B cell (primary cell): ENCODE measurements at regions not wholly inside any gene's neighbourhood (a gene's known extent, or its start where the extent isn't known, plus 50 kb on each side); places are given as distances from the start of the nearest gene placed in this dataset.

Experiments
- ATAC-seq: fragments of 200-7000 bp; cut with Tn5 transposase; one replicate; pipeline ENCODE4 v1.10.0; 2021; ENCODE audit warnings: low read depth, mild to moderate bottlenecking, moderate number of reproducible peaks, moderate library complexity
- CTCF ChIA-PET: fragments of 350-600 bp; sonication (Branson Sonifier 250); formaldehyde crosslinking; loops from one replicate; lab custom pipeline; 2021; ENCODE audit warnings: antibody characterized with exemption, inconsistent platforms; lab: Charles Lee
- POLR2A ChIA-PET: fragments of 350-600 bp; sonication (Branson Sonifier 250); formaldehyde crosslinking; loops from one replicate; lab custom pipeline; 2021; ENCODE audit warnings: antibody characterized with exemption; lab: Charles Lee
- DNase-seq: peaks from one replicate; pipeline ENCODE4 v3.0.0; 2013
- H2AFZ ChIP-seq: 2 replicates; pipeline ENCODE4 v1.6.1; 2012; ENCODE audit warnings: mild to moderate bottlenecking, low read depth, low read length; ENCODE audit not compliant: insufficient read depth, poor library complexity, severe bottlenecking
- H3K27ac ChIP-seq, 2 donors: 1 replicate in 1 of 2; 2 replicates in 1 of 2; pipeline ENCODE4 v1.5.1; 2012 to 2013; ENCODE audit warnings: low read length in 2 of 2, mild to moderate bottlenecking in 2 of 2, moderate library complexity in 1 of 2
- H3K27me3 ChIP-seq, 4 experiments: fragments of 200-600 bp in 1 of 4; sonication (generic) in 1 of 4; replicated peaks in 1 of 4; 1 replicate in 2 of 4; 2 replicates in 2 of 4; pipeline versions ENCODE4 v1.6.1 to v1.7.0; 2013 to 2016; ENCODE audit warnings: low read length in 3 of 4, mild to moderate bottlenecking in 2 of 4, mixed read lengths in 1 of 4, moderate library complexity in 1 of 4; ENCODE audit not compliant: insufficient read depth in 4 of 4, control insufficient read depth in 3 of 4; ENCODE audit errors: control extremely low read depth in 1 of 4
- H3K36me3 ChIP-seq, 2 experiments: replicated peaks in 1 of 2; 1 replicate in 1 of 2; 2 replicates in 1 of 2; pipeline versions ENCODE4 v1.6.1 to v1.7.1; 2013; ENCODE audit warnings: low read length in 1 of 2; ENCODE audit not compliant: insufficient read depth in 2 of 2, control insufficient read depth in 1 of 2; ENCODE audit errors: control extremely low read depth in 1 of 2, extremely low read depth in 1 of 2
- H3K4me1 ChIP-seq, 2 donors: fragments of 200-600 bp in 1 of 2; sonication (generic) in 1 of 2; 1 replicate in 1 of 2; 2 replicates in 1 of 2; pipeline versions ENCODE4 v1.5.1 to v1.6.1; 2013 to 2017; ENCODE audit warnings: low read length in 2 of 2; ENCODE audit not compliant: control insufficient read depth in 2 of 2, insufficient read depth in 2 of 2
- H3K4me2 ChIP-seq: replicated peaks from 2 replicates; pipeline ENCODE3; 2012; ENCODE audit warnings: mild to moderate bottlenecking, low read depth, low read length; ENCODE audit not compliant: poor library complexity, severe bottlenecking
- H3K4me3 ChIP-seq, 5 experiments: fragments of 200-600 bp in 1 of 5; sonication (generic) in 1 of 5; 1 replicate in 3 of 5; 2 replicates in 2 of 5; pipeline versions ENCODE4 v1.5.1 to v1.7.0; 2011 to 2016; ENCODE audit warnings: low read length in 4 of 5, mild to moderate bottlenecking in 4 of 5, low read depth in 2 of 5, control low read depth in 1 of 5, moderate library complexity in 1 of 5; ENCODE audit not compliant: insufficient read depth in 1 of 5; ENCODE audit errors: control extremely low read depth in 1 of 5, extremely low read depth in 1 of 5
- H3K79me2 ChIP-seq: fragments of 200-600 bp; sonication (generic); one replicate; pipeline ENCODE4 v1.6.0; 2016; ENCODE audit warnings: low read length; ENCODE audit not compliant: control insufficient read depth, insufficient read depth
- H3K9ac ChIP-seq: fragments of 200-600 bp; sonication (generic); 2 replicates; pipeline ENCODE4 v1.6.1; 2017; ENCODE audit warnings: mild to moderate bottlenecking, low read length, moderate library complexity
- H3K9me3 ChIP-seq, 3 donors: one replicate each; pipeline versions ENCODE4 v1.6.1 to v1.7.1; 2013; ENCODE audit warnings: low read length in 2 of 3; ENCODE audit not compliant: control insufficient read depth in 2 of 3, insufficient read depth in 1 of 3; ENCODE audit errors: control extremely low read depth in 1 of 3
- H4K20me1 ChIP-seq: 2 replicates; pipeline ENCODE4 v1.6.0; 2012; ENCODE audit warnings: mild to moderate bottlenecking, low read length; ENCODE audit not compliant: insufficient read depth, control insufficient read depth, poor library complexity, severe bottlenecking
- H3K27ac Mint-ChIP-seq: one replicate; pipeline ENCODE4 v1.8.0; 2021; ENCODE audit warnings: mixed read lengths
- H3K27me3 Mint-ChIP-seq: one replicate; pipeline ENCODE4 v1.8.0; 2021; ENCODE audit warnings: mixed read lengths
- H3K4me1 Mint-ChIP-seq: one replicate; pipeline ENCODE4 v1.8.0; 2021; ENCODE audit warnings: mixed read lengths
- H3K4me3 Mint-ChIP-seq: one replicate; pipeline ENCODE4 v1.8.0; 2021; ENCODE audit warnings: mixed read lengths
- H3K9me3 Mint-ChIP-seq: one replicate; pipeline ENCODE4 v1.8.0; 2022; ENCODE audit warnings: mixed read lengths; ENCODE audit not compliant: insufficient read depth
- EZH2 ChIP-seq: IDR thresholded peaks from 2 replicates; pipeline ENCODE4 v1.6.1; 2012; ENCODE audit warnings: borderline replicate concordance, low read depth, mild to moderate bottlenecking, moderate library complexity, low read length; ENCODE audit not compliant: insufficient read depth, poor library complexity, severe bottlenecking
- WGBS: methylation state at CpG from one replicate; pipeline ENCODE4 v1.1.5; 2013; ENCODE audit warnings: missing lambda C conversion rate; ENCODE audit not compliant: insufficient coverage; 5-methylcytosine and 5-hydroxymethylcytosine counted together
- intact Hi-C: fragments of 100-400 bp; cut with micrococcal nuclease; formaldehyde crosslinking; loops from one replicate; pipeline ENCODE4 v1.10.0; 2022
- TF ChIP-seq, protein P1 (sequence below): fragments of 200-600 bp; IDR thresholded peaks from one replicate; pipeline ENCODE4 v1.8.0; 2022; ENCODE audit warnings: antibody characterized with exemption, mild to moderate bottlenecking

DNA sequence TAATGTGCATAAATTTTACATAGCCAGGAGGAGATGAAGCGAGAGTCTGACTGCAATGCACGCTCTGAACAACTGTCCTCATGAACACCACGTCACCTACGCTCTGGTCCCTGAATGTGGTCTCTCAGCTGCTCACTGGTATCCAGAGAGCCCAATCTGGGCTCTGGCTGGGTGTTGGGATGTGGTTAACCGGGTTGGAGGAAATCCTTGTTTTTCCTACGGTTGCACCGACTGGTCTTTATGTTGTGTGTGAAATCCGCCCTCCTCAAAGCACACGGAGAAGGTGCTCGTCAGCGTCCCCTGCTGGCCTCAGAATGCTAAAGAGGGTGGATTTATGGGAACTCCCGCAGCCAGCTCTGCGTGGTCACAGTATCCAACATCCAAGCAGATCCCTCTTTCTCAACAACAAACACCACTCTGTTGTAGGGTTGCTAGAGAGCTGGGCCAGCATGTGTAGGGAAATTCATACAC lies 51.8 kb upstream of the FAM89A start:
- DNase-seq, result peak; percentile 26
- ChIA-PET CTCF (interaction anchor here (0.7 to 2.1 kb wide), 5 partner anchors 77 to 175 kb away, joined by 3 to 8 read pairs (median 5); no protein-coding TSS in a partner anchor), POLR2A (no interaction called here)
- Histone ChIP-seq H3K4me1 (no peaks in the 10 kb centered on the region), H3K27me3 (peaks cover 0 to 9% (median 1%) of the 10 kb centered on the region in 4 experiments), H3K9me3 (no peaks in the 10 kb centered on the region), H3K4me3 (no peak overlapping the region), H3K27ac (no peak overlapping the region), H3K79me2 (no peaks in the 10 kb centered on the region), H3K36me3 (no peaks in the 10 kb centered on the region), H2AFZ (no peak overlapping the region), H4K20me1 (no peaks in the 10 kb centered on the region), H3K9ac (no peak overlapping the region), H3K4me2 (no peak overlapping the region)
- no peak for TF ChIP-seq EZH2
- TF ChIP-seq, protein P1, sequence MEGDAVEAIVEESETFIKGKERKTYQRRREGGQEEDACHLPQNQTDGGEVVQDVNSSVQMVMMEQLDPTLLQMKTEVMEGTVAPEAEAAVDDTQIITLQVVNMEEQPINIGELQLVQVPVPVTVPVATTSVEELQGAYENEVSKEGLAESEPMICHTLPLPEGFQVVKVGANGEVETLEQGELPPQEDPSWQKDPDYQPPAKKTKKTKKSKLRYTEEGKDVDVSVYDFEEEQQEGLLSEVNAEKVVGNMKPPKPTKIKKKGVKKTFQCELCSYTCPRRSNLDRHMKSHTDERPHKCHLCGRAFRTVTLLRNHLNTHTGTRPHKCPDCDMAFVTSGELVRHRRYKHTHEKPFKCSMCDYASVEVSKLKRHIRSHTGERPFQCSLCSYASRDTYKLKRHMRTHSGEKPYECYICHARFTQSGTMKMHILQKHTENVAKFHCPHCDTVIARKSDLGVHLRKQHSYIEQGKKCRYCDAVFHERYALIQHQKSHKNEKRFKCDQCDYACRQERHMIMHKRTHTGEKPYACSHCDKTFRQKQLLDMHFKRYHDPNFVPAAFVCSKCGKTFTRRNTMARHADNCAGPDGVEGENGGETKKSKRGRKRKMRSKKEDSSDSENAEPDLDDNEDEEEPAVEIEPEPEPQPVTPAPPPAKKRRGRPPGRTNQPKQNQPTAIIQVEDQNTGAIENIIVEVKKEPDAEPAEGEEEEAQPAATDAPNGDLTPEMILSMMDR, result peak; percentile 22
- no peaks in the 10 kb centered on the region for H3K4me1 Mint-ChIP-seq
- WGBS, result 84% methylated on average over 5 of the region's 13 CpGs
- no peak overlapping the region for H3K4me3 Mint-ChIP-seq
- no peak for ATAC-seq
- H3K27ac Mint-ChIP-seq, result no peak overlapping the region
- intact Hi-C loops, result loop anchor here (1.0 kb wide), 1 partner anchor 175 kb away; no protein-coding TSS in a partner anchor
- no peaks in the 10 kb centered on the region for H3K9me3 Mint-ChIP-seq
- peaks cover 37% of the 10 kb centered on the region for H3K27me3 Mint-ChIP-seq

DNA sequence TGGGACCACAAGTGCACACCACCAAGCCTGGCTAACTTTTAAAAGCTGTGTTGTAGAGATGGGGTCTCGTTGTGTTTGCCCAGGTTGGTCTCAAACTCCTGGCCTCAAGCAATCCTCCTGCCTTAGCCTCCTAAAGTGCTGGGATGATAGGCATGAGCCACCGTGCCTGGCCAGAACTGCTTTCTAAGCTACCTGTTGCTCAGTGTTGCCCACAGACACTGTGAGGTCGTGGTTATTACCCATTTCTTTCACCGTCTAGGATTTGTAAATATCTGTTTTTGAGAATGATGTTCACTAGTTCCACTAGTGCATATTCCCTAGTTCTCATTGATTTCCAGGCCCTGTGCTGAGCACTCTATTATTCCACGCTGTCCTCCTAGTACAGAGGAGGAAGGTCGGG lies 51.4 kb upstream of the FAM89A start:
- no peak overlapping the region for H3K4me2 ChIP-seq
- H4K20me1 ChIP-seq, result no peaks in the 10 kb centered on the region
- H3K9me3 Mint-ChIP-seq, result no peaks in the 10 kb centered on the region
- no peak overlapping the region for H2AFZ ChIP-seq
- no peaks in the 10 kb centered on the region for H3K36me3 ChIP-seq
- no peak overlapping the region for H3K27ac ChIP-seq
- H3K4me1 ChIP-seq, result no peaks in the 10 kb centered on the region
- 86% methylated on average over 3 of the region's 6 CpGs for WGBS
- no peak overlapping the region for H3K27ac Mint-ChIP-seq
- H3K79me2 ChIP-seq, result no peaks in the 10 kb centered on the region
- peaks cover 40% of the 10 kb centered on the region for H3K27me3 Mint-ChIP-seq
- ATAC-seq, result no peak
- no peaks in the 10 kb centered on the region for H3K4me1 Mint-ChIP-seq
- H3K27me3 ChIP-seq, result peaks cover 0 to 9% (median 1%) of the 10 kb centered on the region in 4 experiments
- no peak for DNase-seq
- no peaks in the 10 kb centered on the region for H3K9me3 ChIP-seq
- H3K4me3 ChIP-seq, result no peak overlapping the region
- no peak for TF ChIP-seq EZH2
- TF ChIP-seq, protein P1, result no peak
- no peak overlapping the region for H3K9ac ChIP-seq
- no peak overlapping the region for H3K4me3 Mint-ChIP-seq
- ChIA-PET CTCF (interaction anchor here (1.0 to 2.1 kb wide), 4 partner anchors 33 to 175 kb away, joined by 3 to 8 read pairs (median 6); no protein-coding TSS in a partner anchor), POLR2A (no interaction called here)
- intact Hi-C loops, result no loop called here
